Neural crest cell (in vitro differentiated cells): ENCODE measurements at regions not wholly inside any gene's neighbourhood (a gene's known extent, or its start where the extent isn't known, plus 50 kb on each side); places are given as distances from the start of the nearest gene placed in this dataset.

Experiments used
- DNase-seq: peaks from one replicate; pipeline ENCODE4 v3.0.0; 2021; ENCODE audit warnings: low read depth, mixed read lengths, low spot score
- H3K27ac Mint-ChIP-seq: one replicate; pipeline ENCODE4 v1.8.0; 2021; ENCODE audit warnings: mild to moderate bottlenecking, mixed read lengths; ENCODE audit not compliant: unreplicated experiment
- H3K27me3 Mint-ChIP-seq: 2 replicates; pipeline ENCODE4 v1.8.0; 2021; ENCODE audit warnings: low read depth, mild to moderate bottlenecking, mixed read lengths
- H3K36me3 Mint-ChIP-seq: 2 replicates; pipeline ENCODE4 v1.8.0; 2021; ENCODE audit warnings: low read depth, mild to moderate bottlenecking, mixed read lengths
- H3K4me1 Mint-ChIP-seq: 2 replicates; pipeline ENCODE4 v1.8.0; 2021; ENCODE audit warnings: mixed read lengths
- H3K4me3 Mint-ChIP-seq: one replicate; pipeline ENCODE4 v1.8.0; 2021; ENCODE audit warnings: mild to moderate bottlenecking, mixed read lengths
- H3K9me3 Mint-ChIP-seq: 2 replicates; pipeline ENCODE4 v1.8.0; 2021; ENCODE audit warnings: mixed read lengths
- CTCF ChIP-seq: fragments of 200-600 bp; sonication (generic); conservative IDR thresholded peaks from 2 replicates; pipeline ENCODE4 v1.5.0; 2021; ENCODE audit warnings: antibody characterized with exemption, mild to moderate bottlenecking

- Mint-ChIP-seq H3K27me3 (no peaks in the 10 kb centered on the region), H3K4me3 (no peak overlapping the region), H3K9me3 (peaks cover 9% of the 10 kb centered on the region), H3K4me1 (no peaks in the 10 kb centered on the region), H3K36me3 (no peaks in the 10 kb centered on the region), H3K27ac (no peak overlapping the region)
- no peak for TF ChIP-seq CTCF
- DNase-seq, result no peak
Observed at GRCh38 chr6:68049562-68049961, 585.5 kb upstream of the ADGRB3 start.

GRCh38 chr6:68046756-68047155, 588.3 kb upstream of the ADGRB3 start:
- Mint-ChIP-seq H3K4me1 (no peaks in the 10 kb centered on the region), H3K36me3 (no peaks in the 10 kb centered on the region), H3K27me3 (no peaks in the 10 kb centered on the region), H3K9me3 (peaks cover 9% of the 10 kb centered on the region), H3K4me3 (no peak overlapping the region), H3K27ac (no peak overlapping the region)
- no peak for TF ChIP-seq CTCF
- no peak for DNase-seq

- no peak for DNase-seq
- Mint-ChIP-seq H3K4me1 (no peaks in the 10 kb centered on the region), H3K9me3 (peaks cover 9% of the 10 kb centered on the region), H3K36me3 (no peaks in the 10 kb centered on the region), H3K27me3 (no peaks in the 10 kb centered on the region), H3K27ac (no peak overlapping the region), H3K4me3 (no peak overlapping the region)
- TF ChIP-seq CTCF, result no peak
Observed at GRCh38 chr6:68046302-68046701, 588.8 kb upstream of the ADGRB3 start.

GRCh38 chr6:68045193-68045592, 589.9 kb upstream of the ADGRB3 start:
- Mint-ChIP-seq H3K27me3 (no peaks in the 10 kb centered on the region), H3K9me3 (peaks cover 9% of the 10 kb centered on the region), H3K36me3 (no peaks in the 10 kb centered on the region), H3K4me3 (no peak overlapping the region), H3K4me1 (peaks cover 10% of the 10 kb centered on the region), H3K27ac (no peak overlapping the region)
- no peak for DNase-seq
- TF ChIP-seq CTCF, result no peak

GRCh38 chr6:68044264-68044663, 590.8 kb upstream of the ADGRB3 start:
- no peak for TF ChIP-seq CTCF
- Mint-ChIP-seq H3K9me3 (peaks cover 6% of the 10 kb centered on the region), H3K4me1 (peaks cover 19% of the 10 kb centered on the region), H3K36me3 (no peaks in the 10 kb centered on the region), H3K27ac (no peak overlapping the region), H3K27me3 (no peaks in the 10 kb centered on the region), H3K4me3 (no peak overlapping the region)
- no peak for DNase-seq

- H3K9me3 Mint-ChIP-seq, result peaks cover 6% of the 10 kb centered on the region
- TF ChIP-seq CTCF, result no peak
- no peaks in the 10 kb centered on the region for H3K36me3 Mint-ChIP-seq
- no peaks in the 10 kb centered on the region for H3K27me3 Mint-ChIP-seq
- no peak for DNase-seq
- H3K4me1 Mint-ChIP-seq, result peaks cover 21% of the 10 kb centered on the region
- H3K4me3 Mint-ChIP-seq, result no peak overlapping the region
- no peak overlapping the region for H3K27ac Mint-ChIP-seq
Observed at GRCh38 chr6:68043122-68043398, 592.0 kb upstream of the ADGRB3 start.
